H1 (cell line): ENCODE measurements at regions not wholly inside any gene's neighbourhood (a gene's known extent, or its start where the extent isn't known, plus 50 kb on each side); places are given as distances from the start of the nearest gene placed in this dataset.

Experiments used
- CTCF ChIA-PET: fragments of 300-600 bp; sonication (Branson Sonifier 250); formaldehyde crosslinking; loops from one replicate; lab custom pipeline; 2021; ENCODE audit not compliant: partially characterized antibody; lab: Charles Lee
- POLR2A ChIA-PET: fragments of 300-600 bp; sonication (Branson Sonifier 250); formaldehyde crosslinking; loops from one replicate; lab custom pipeline; 2021; ENCODE audit warnings: inconsistent platforms; ENCODE audit not compliant: partially characterized antibody; lab: Charles Lee
- DNase-seq, 2 experiments: peaks; one replicate each; pipeline versions ENCODE4 v3.0.0 to v3.0.0-alpha.2; 2010 to 2022; ENCODE audit warnings: low spot score in 2 of 2, low read depth in 1 of 2, mixed read lengths in 1 of 2
- FAIRE-seq: peaks from 2 replicates; lab custom pipeline; 2011; peaks lifted over from hg19 to GRCh38; lab: Jason Lieb, UNC
- H2AFZ ChIP-seq: 2 replicates; pipeline ENCODE4 v1.8.1; 2012; ENCODE audit warnings: low read length, inconsistent platforms
- H2AK5ac ChIP-seq: 2 replicates; pipeline ENCODE4 v1.6.1; 2013; ENCODE audit warnings: low read depth, low read length
- H2BK120ac ChIP-seq: replicated peaks from 2 replicates; pipeline ENCODE3; 2013; ENCODE audit warnings: low read depth, low read length, inconsistent platforms
- H2BK12ac ChIP-seq: 2 replicates; pipeline ENCODE4 v1.6.1; 2013; ENCODE audit warnings: low read depth, low read length
- H2BK15ac ChIP-seq: 2 replicates; pipeline ENCODE4 v1.6.1; 2013; ENCODE audit warnings: low read length
- H2BK20ac ChIP-seq: 2 replicates; pipeline ENCODE4 v1.6.1; 2013; ENCODE audit warnings: low read length
- H2BK5ac ChIP-seq: 2 replicates; pipeline ENCODE4 v1.6.1; 2013; ENCODE audit warnings: low read depth, low read length
- H3K14ac ChIP-seq: 2 replicates; pipeline ENCODE4 v1.6.1; 2013; ENCODE audit warnings: inconsistent platforms; ENCODE audit not compliant: insufficient read length
- H3K18ac ChIP-seq: 2 replicates; pipeline ENCODE4 v1.6.1; 2013; ENCODE audit warnings: low read length; ENCODE audit errors: extremely low read depth
- H3K23ac ChIP-seq: 2 replicates; pipeline ENCODE4 v1.6.1; 2013; ENCODE audit warnings: inconsistent platforms; ENCODE audit not compliant: insufficient read length
- H3K23me2 ChIP-seq: 2 replicates; pipeline ENCODE4 v1.6.1; 2013; ENCODE audit warnings: low read depth, low read length
- H3K27ac ChIP-seq: 2 replicates; pipeline ENCODE4 v1.6.1; 2011; ENCODE audit warnings: low read depth, low read length, inconsistent platforms
- H3K27me3 ChIP-seq, 4 experiments: replicated peaks in 1 of 4; 1 replicate in 1 of 4; 2 replicates in 3 of 4; pipeline versions ENCODE4 v1.6.1 to v1.8.1; 2011 to 2013; ENCODE audit warnings: low read length in 3 of 4, mild to moderate bottlenecking in 3 of 4, inconsistent platforms in 2 of 4, mixed read lengths in 2 of 4, moderate library complexity in 1 of 4; ENCODE audit not compliant: control insufficient read depth in 3 of 4, insufficient read depth in 3 of 4; ENCODE audit errors: extremely low read depth in 1 of 4
- H3K36me3 ChIP-seq, 4 experiments: 2 replicates each; pipeline versions ENCODE4 v1.6.1 to v1.8.1; 2011 to 2013; ENCODE audit warnings: mild to moderate bottlenecking in 4 of 4, low read length in 3 of 4, moderate library complexity in 2 of 4, control low read depth in 1 of 4, inconsistent platforms in 1 of 4; ENCODE audit not compliant: insufficient read depth in 4 of 4, control insufficient read depth in 2 of 4
- H3K4ac ChIP-seq: replicated peaks from 2 replicates; pipeline ENCODE3; 2013; ENCODE audit warnings: low read length, low read depth, mixed read lengths, inconsistent platforms; ENCODE audit not compliant: insufficient read length
- H3K4me1 ChIP-seq, 4 experiments: replicated peaks in 1 of 4; 1 replicate in 1 of 4; 2 replicates in 3 of 4; pipeline versions ENCODE4 v1.6.1 to v1.8.1; 2011 to 2013; ENCODE audit warnings: low read length in 3 of 4, inconsistent platforms in 2 of 4, mixed read lengths in 1 of 4; ENCODE audit not compliant: insufficient read depth in 4 of 4, control insufficient read depth in 3 of 4
- H3K4me2 ChIP-seq, 2 experiments: 2 replicates each; pipeline versions ENCODE4 v1.6.1 to v1.8.1; 2011 to 2013; ENCODE audit warnings: low read depth in 2 of 2, low read length in 2 of 2, control low read depth in 1 of 2, inconsistent platforms in 1 of 2, mild to moderate bottlenecking in 1 of 2; ENCODE audit not compliant: insufficient read depth in 1 of 2
- H3K4me3 ChIP-seq, 4 experiments: fragments of 200-600, 300-600 bp in 1 of 4; sonication (generic), shearing (Covaris generic), sonication (Bioruptor Twin) in 1 of 4; 2 replicates each; pipeline versions ENCODE4 v1.5.1 to v1.8.1; 2011 to 2016; ENCODE audit warnings: low read length in 4 of 4, low read depth in 3 of 4, control low read depth in 2 of 4, inconsistent platforms in 2 of 4, mild to moderate bottlenecking in 2 of 4, mixed read lengths in 1 of 4, moderate library complexity in 1 of 4; ENCODE audit not compliant: insufficient read depth in 2 of 4; ENCODE audit errors: extremely low read depth in 1 of 4
- H3K56ac ChIP-seq: replicated peaks from 2 replicates; pipeline ENCODE3; 2013; ENCODE audit warnings: low read depth, mild to moderate bottlenecking, mixed read lengths, low read length, inconsistent platforms; ENCODE audit not compliant: insufficient read length
- H3K79me1 ChIP-seq: 2 replicates; pipeline ENCODE4 v1.6.1; 2013; ENCODE audit warnings: low read depth, low read length, control low read depth
- H3K79me2 ChIP-seq, 2 experiments: 2 replicates each; pipeline versions ENCODE4 v1.6.1 to v1.8.1; 2012 to 2013; ENCODE audit warnings: low read length in 2 of 2, mild to moderate bottlenecking in 2 of 2, inconsistent platforms in 1 of 2; ENCODE audit not compliant: insufficient read depth in 2 of 2, control insufficient read depth in 1 of 2
- H3K9ac ChIP-seq, 4 experiments: replicated peaks in 1 of 4; 1 replicate in 1 of 4; 2 replicates in 3 of 4; pipeline versions ENCODE4 v1.6.1 to v1.8.1; 2011 to 2013; ENCODE audit warnings: low read depth in 3 of 4, low read length in 3 of 4, control low read depth in 2 of 4, mild to moderate bottlenecking in 2 of 4, moderate library complexity in 2 of 4, inconsistent platforms in 1 of 4; ENCODE audit errors: extremely low read depth in 1 of 4
- H3K9me3 ChIP-seq, 2 experiments: 2 replicates each; pipeline versions ENCODE4 v1.6.1 to v1.8.1; 2012 to 2013; ENCODE audit warnings: mild to moderate bottlenecking in 2 of 2, moderate library complexity in 2 of 2, control low read depth in 1 of 2, inconsistent platforms in 1 of 2, low read depth in 1 of 2, low read length in 1 of 2, mixed read lengths in 1 of 2; ENCODE audit not compliant: insufficient read depth in 2 of 2
- H4K20me1 ChIP-seq, 2 experiments: replicated peaks in 1 of 2; 2 replicates each; pipeline versions ENCODE3 to v1.8.1; 2011 to 2013; ENCODE audit warnings: inconsistent platforms in 2 of 2, low read length in 2 of 2, mild to moderate bottlenecking in 1 of 2; ENCODE audit not compliant: insufficient read depth in 2 of 2, control insufficient read depth in 1 of 2
- H4K5ac ChIP-seq: 2 replicates; pipeline ENCODE4 v1.6.1; 2013; ENCODE audit warnings: low read length, low read depth, mixed read lengths, inconsistent platforms; ENCODE audit not compliant: insufficient read length
- H4K8ac ChIP-seq: 2 replicates; pipeline ENCODE4 v1.8.0; 2013; ENCODE audit warnings: mild to moderate bottlenecking, moderate library complexity, low read length, inconsistent platforms; ENCODE audit not compliant: insufficient read depth; ENCODE audit errors: extremely low read depth
- H4K91ac ChIP-seq: replicated peaks from 2 replicates; pipeline ENCODE3; 2013; ENCODE audit warnings: low read length, mixed read lengths, inconsistent platforms; ENCODE audit not compliant: insufficient read length
- KDM5A ChIP-seq: fragments of 200-600 bp; IDR thresholded peaks from 2 replicates; pipeline ENCODE4 v1.7.1; 2012; ENCODE audit warnings: mild to moderate bottlenecking, low read length, inconsistent platforms, mixed read lengths
- WGBS, 2 experiments: shearing (Covaris generic) in 1 of 2; methylation state at CpG; one replicate each; pipeline versions ENCODE4 v1.1.6 to v1.1.7; 2013 to 2015; ENCODE audit warnings: low lambda C conversion rate in 2 of 2, mixed read lengths in 2 of 2, inconsistent platforms in 1 of 2, low coverage in 1 of 2, missing lambda C conversion rate in 1 of 2; ENCODE audit not compliant: insufficient replicate concordance in 2 of 2, insufficient coverage in 1 of 2, insufficient read length in 1 of 2; ENCODE audit errors: extremely low coverage in 1 of 2, missing lambda C conversion rate in 1 of 2; 5-methylcytosine and 5-hydroxymethylcytosine counted together

GRCh38 chr20:19890445-19891051, 126.6 kb upstream of the NAA20 start:
- H2AFZ ChIP-seq: no peak overlapping the region
- H3K9ac ChIP-seq: no peak overlapping the region
- no peak overlapping the region for H4K5ac ChIP-seq
- H2BK5ac ChIP-seq: no peak overlapping the region
- CTCF ChIA-PET: interaction anchor here (1.1 to 1.4 kb wide), 2 partner anchors 15 to 105 kb away, joined by 3 read pairs; no protein-coding TSS in a partner anchor
- DNase-seq: no peak
- no peak overlapping the region for H3K27ac ChIP-seq
- no peak overlapping the region for H3K4me2 ChIP-seq
- H3K27me3 ChIP-seq: no peaks in the 10 kb centered on the region
- no peak overlapping the region for H2BK15ac ChIP-seq
- H3K9me3 ChIP-seq: no peaks in the 10 kb centered on the region
- H4K91ac ChIP-seq: no peak overlapping the region
- no peak overlapping the region for H3K14ac ChIP-seq
- no peak overlapping the region for H3K56ac ChIP-seq
- no peak overlapping the region for H4K8ac ChIP-seq
- no peaks in the 10 kb centered on the region for H3K36me3 ChIP-seq
- no peaks in the 10 kb centered on the region for H3K79me2 ChIP-seq
- no peak for FAIRE-seq
- no peaks in the 10 kb centered on the region for H3K4me1 ChIP-seq
- no peak overlapping the region for H2AK5ac ChIP-seq
- H3K23me2 ChIP-seq: 0 out of 2 replicates have a peak, but pooled peaks cover 5% of the 10 kb centered on the region
- POLR2A ChIA-PET: no interaction called here
- no peaks in the 10 kb centered on the region for H3K79me1 ChIP-seq
- H2BK120ac ChIP-seq: no peak overlapping the region
- H4K20me1 ChIP-seq: no peaks in the 10 kb centered on the region
- H2BK20ac ChIP-seq: no peak overlapping the region
- no peak overlapping the region for H3K4ac ChIP-seq
- no peak overlapping the region for H3K4me3 ChIP-seq
- no peak overlapping the region for H3K23ac ChIP-seq
- no peak overlapping the region for H2BK12ac ChIP-seq
- 92% methylated on average over 4 of the region's 4 CpGs; no CpG with 5 or more reads in 1 of the 2 experiments for WGBS, 2 experiments
- no peak overlapping the region for H3K18ac ChIP-seq
- no peak for TF ChIP-seq KDM5A
